PC-3 (cell line): ENCODE measurements at regions not wholly inside any gene's neighbourhood (a gene's known extent, or its start where the extent isn't known, plus 50 kb on each side); places are given as distances from the start of the nearest gene placed in this dataset.
A peak's percentile ranks its signal among the peaks of the same experiment; 100 is the strongest.
"Not testable (repeated sequence)": the region's sequence is repeated elsewhere in the genome, so short reads cannot be mapped to it uniquely, and the experiment has no call there.

Experiments used
- ATAC-seq: fragments of 200-7000 bp; cut with Tn5 transposase; 2 replicates; pipeline ENCODE4 v1.9.1; 2020; ENCODE audit warnings: mild to moderate bottlenecking, moderate library complexity
- BruUV-seq: library from RNA; stranded (reverse); fragments of 400-500 nt; replicated peaks from 2 replicates; lab custom pipeline; 2021; lab: Mats Ljungman, UMichigan
- CTCF ChIA-PET: fragments of 300-600 bp; sonication (Branson Sonifier 250); formaldehyde crosslinking; loops from one replicate; lab custom pipeline; 2022; ENCODE audit warnings: antibody characterized with exemption; lab: Charles Lee
- POLR2A ChIA-PET: fragments of 300-600 bp; sonication (Branson Sonifier 250); formaldehyde crosslinking; loops from one replicate; lab custom pipeline; 2022; ENCODE audit warnings: antibody characterized with exemption; ENCODE audit not compliant: unreplicated experiment; lab: Charles Lee
- DNase-seq: peaks from one replicate; pipeline ENCODE4 v3.0.0-alpha.2; 2015
- H2AFZ ChIP-seq: fragments of 300-600 bp; sonication (generic); 2 replicates; pipeline ENCODE4 v1.6.0; 2016; ENCODE audit warnings: antibody characterized with exemption, low read length
- H3F3A ChIP-seq: fragments of 300-600 bp; sonication (generic); one replicate; pipeline ENCODE4 v1.6.0; 2017; ENCODE audit warnings: antibody characterized with exemption, low read length, control low read depth, mild to moderate bottlenecking; ENCODE audit not compliant: unreplicated experiment
- H3K27ac ChIP-seq: fragments of 300-600 bp; sonication (generic); 2 replicates; pipeline ENCODE4 v1.5.1; 2016; ENCODE audit warnings: mild to moderate bottlenecking, low read length
- H3K27me3 ChIP-seq: fragments of 300-600 bp; sonication (generic); 2 replicates; pipeline ENCODE4 v1.6.1; 2016; ENCODE audit warnings: low read length, mixed read lengths
- H3K36me3 ChIP-seq: fragments of 300-600 bp; sonication (generic); 2 replicates; pipeline ENCODE4 v1.6.1; 2016; ENCODE audit warnings: low read depth, mixed run types, low read length, mixed read lengths
- H3K4me1 ChIP-seq: fragments of 300-600 bp; sonication (generic); 2 replicates; pipeline ENCODE4 v1.5.1; 2016; ENCODE audit warnings: low read length; ENCODE audit not compliant: insufficient read depth
- H3K4me2 ChIP-seq: fragments of 300-600 bp; sonication (generic); 2 replicates; pipeline ENCODE4 v1.6.0; 2016; ENCODE audit warnings: low read length
- H3K4me3 ChIP-seq: fragments of 300-600 bp; sonication (generic); 2 replicates; pipeline ENCODE4 v1.5.1; 2016; ENCODE audit warnings: mild to moderate bottlenecking, low read length, mixed read lengths
- H3K79me2 ChIP-seq: fragments of 300-600 bp; sonication (generic); 2 replicates; pipeline ENCODE4 v1.6.1; 2017; ENCODE audit warnings: low read length, mixed read lengths
- H3K9ac ChIP-seq: fragments of 300-600 bp; sonication (generic); 2 replicates; pipeline ENCODE4 v1.6.0; 2016; ENCODE audit warnings: mild to moderate bottlenecking, low read length
- H3K9me2 ChIP-seq: fragments of 300-600 bp; sonication (generic); replicated peaks from 2 replicates; pipeline ENCODE4 v1.6.1; 2016; ENCODE audit warnings: mixed run types, low read length, mixed read lengths
- H3K9me3 ChIP-seq: fragments of 300-600 bp; sonication (generic); 2 replicates; pipeline ENCODE4 v1.6.1; 2016; ENCODE audit warnings: low read length, mixed read lengths
- H4K20me1 ChIP-seq: fragments of 300-600 bp; sonication (generic); 2 replicates; pipeline ENCODE4 v1.6.1; 2016; ENCODE audit warnings: low read length, mixed read lengths
- CTCF ChIP-seq: fragments of 300-600 bp; sonication (generic); conservative IDR thresholded peaks from 2 replicates; pipeline ENCODE4 v1.5.1; 2017; ENCODE audit warnings: antibody characterized with exemption, low read depth, mild to moderate bottlenecking, low read length
- EZH2 ChIP-seq: fragments of 300-600 bp; sonication (generic); IDR thresholded peaks from one replicate; pipeline ENCODE4 v1.6.1; 2017; ENCODE audit warnings: antibody characterized with exemption, mild to moderate bottlenecking, low read length; ENCODE audit not compliant: unreplicated experiment
- EZH2phosphoT487 ChIP-seq: fragments of 300-600 bp; sonication (generic); IDR thresholded peaks from 2 replicates; pipeline ENCODE4 v1.6.1; 2018; ENCODE audit warnings: mild to moderate bottlenecking, antibody characterized with exemption, low read length, borderline replicate concordance
- intact Hi-C: fragments of 100-400 bp; cut with micrococcal nuclease; formaldehyde crosslinking; loops from 2 replicates; pipeline ENCODE4 v1.9.0; 2023

GRCh38 chr1:38727684-38728584 lies 131.6 kb downstream of the RRAGC start:
- ATAC-seq (no peak), DNase-seq (peak; percentile 4)
- no TSS peak for BruUV-seq
- H3K9me3 ChIP-seq = no peaks in the 10 kb centered on the region
- H4K20me1 ChIP-seq = no peaks in the 10 kb centered on the region
- H3K4me1 ChIP-seq = peaks cover 8% of the 10 kb centered on the region
- TF ChIP-seq CTCF (no peak), EZH2phosphoT487 (no peak), EZH2 (no peak)
- no peaks in the 10 kb centered on the region for H3K79me2 ChIP-seq
- POLR2A ChIA-PET = no interaction called here
- no peak overlapping the region for H3K4me2 ChIP-seq
- H3K9me2 ChIP-seq = no peaks in the 10 kb centered on the region
- H3K4me3 ChIP-seq = no peak overlapping the region
- H3K27me3 ChIP-seq = peaks cover 53% of the 10 kb centered on the region
- no peak overlapping the region for H3K27ac ChIP-seq
- no peaks in the 10 kb centered on the region for H3F3A ChIP-seq
- CTCF ChIA-PET = no interaction called here
- H3K36me3 ChIP-seq = no peaks in the 10 kb centered on the region
- intact Hi-C loops = no loop called here
- H2AFZ ChIP-seq = no peak overlapping the region
- no peak overlapping the region for H3K9ac ChIP-seq

DNA sequence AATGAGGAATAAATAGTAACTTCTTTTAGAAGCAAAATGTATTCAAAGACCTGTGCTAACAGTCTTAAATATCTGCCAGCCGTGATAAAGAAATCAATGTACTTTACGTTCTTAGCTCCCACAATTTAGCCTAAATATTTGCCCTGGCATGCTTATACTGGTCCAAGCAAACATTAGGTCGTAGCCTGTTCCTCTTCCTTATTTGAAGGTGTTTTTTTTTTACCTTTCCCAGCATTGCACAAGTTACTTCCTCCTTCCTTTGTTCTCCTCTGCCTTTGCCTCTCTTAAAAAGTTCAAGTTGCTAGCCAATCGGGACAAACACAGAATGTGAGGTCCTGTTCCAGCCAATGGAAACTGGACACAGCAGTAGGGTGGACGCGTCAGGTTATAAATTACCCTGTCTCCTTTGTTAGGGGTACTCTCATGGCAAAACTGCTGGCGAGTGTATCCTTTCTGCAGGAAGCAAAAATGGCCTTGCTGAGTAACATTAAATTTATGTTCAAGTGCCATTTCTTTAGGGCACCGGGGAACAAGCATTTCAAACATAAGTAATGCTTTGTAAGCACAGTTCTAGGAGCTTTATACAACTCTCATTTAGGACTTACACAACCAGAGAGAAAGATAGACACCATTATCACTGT lies 134.1 kb downstream of the RRAGC start:
- H3F3A ChIP-seq, H3K79me2 ChIP-seq, BruUV-seq, H3K9ac ChIP-seq, ATAC-seq, H3K4me3 ChIP-seq, H3K27ac ChIP-seq, H3K4me1 ChIP-seq, CTCF ChIA-PET, H3K4me2 ChIP-seq, DNase-seq, H3K9me2 ChIP-seq, H3K36me3 ChIP-seq, intact Hi-C loops, H3K9me3 ChIP-seq, H4K20me1 ChIP-seq, POLR2A ChIA-PET, H2AFZ ChIP-seq: not testable (repeated sequence)
- H3K27me3 ChIP-seq = peaks cover 75% of the 10 kb centered on the region

- no TSS peak for BruUV-seq
- H3K27me3 ChIP-seq = peaks cover 82% of the 10 kb centered on the region
These were observed 135.1 kb downstream of the RRAGC start for GRCh38 chr1:38724160-38725131.

More at GRCh38 chr1:38724160-38725131, 135.1 kb downstream of the RRAGC start:
- Histone ChIP-seq H2AFZ (no peak overlapping the region), H3K27ac (no peak overlapping the region), H3K9ac (no peak overlapping the region), H3K4me1 (no peaks in the 10 kb centered on the region), H3K9me2 (no peaks in the 10 kb centered on the region), H3K9me3 (no peaks in the 10 kb centered on the region), H3K79me2 (no peaks in the 10 kb centered on the region), H3K36me3 (no peaks in the 10 kb centered on the region), H3K4me2 (no peak overlapping the region), H3K4me3 (no peak overlapping the region), H4K20me1 (no peaks in the 10 kb centered on the region), H3F3A (no peaks in the 10 kb centered on the region)
- POLR2A ChIA-PET = no interaction called here
- DNase-seq (no peak), ATAC-seq (no peak)
- intact Hi-C loops = no loop called here
- CTCF ChIA-PET = no interaction called here
- no peak for TF ChIP-seq EZH2phosphoT487
- TF ChIP-seq EZH2 = no peak
- no peak for TF ChIP-seq CTCF
